WTC11 (cell line): ENCODE measurements at regions not wholly inside any gene's neighbourhood (a gene's known extent, or its start where the extent isn't known, plus 50 kb on each side); places are given as distances from the start of the nearest gene placed in this dataset.

Experiments used
- JUN ChIP-seq: sonication (generic); formaldehyde crosslinking; IDR thresholded peaks from 2 replicates; pipeline ENCODE4 v1.8.0; 2023; ENCODE audit warnings: mild to moderate bottlenecking, missing genetic modification reagents
- NR1H2 ChIP-seq: sonication (generic); formaldehyde crosslinking; IDR thresholded peaks from 2 replicates; pipeline ENCODE4 v1.9.0; 2021; ENCODE audit warnings: mild to moderate bottlenecking, moderate library complexity, missing genetic modification reagents
- PRRX2 ChIP-seq: fragments of 250-450 bp; sonication (Bioruptor Pico); IDR thresholded peaks from 2 replicates; pipeline ENCODE4 v1.8.0; 2021; ENCODE audit warnings: mild to moderate bottlenecking
- RELA ChIP-seq: sonication (generic); formaldehyde crosslinking; IDR thresholded peaks from 2 replicates; pipeline ENCODE4 v1.8.1; 2022; ENCODE audit warnings: missing genetic modification reagents, mild to moderate bottlenecking, borderline replicate concordance
- ZNF317 ChIP-seq: sonication (generic); formaldehyde crosslinking; IDR thresholded peaks from 2 replicates; pipeline ENCODE4 v1.8.1; 2023; ENCODE audit warnings: low read depth, mild to moderate bottlenecking, moderate library complexity, missing genetic modification reagents, borderline replicate concordance
- ZNF416 ChIP-seq: fragments of 250-450 bp; sonication (Bioruptor Pico); IDR thresholded peaks from 2 replicates; pipeline ENCODE4 v1.9.0; 2021; ENCODE audit warnings: mild to moderate bottlenecking, inconsistent platforms
- TF ChIP-seq, protein P1 (sequence below): fragments of 200-600 bp; IDR thresholded peaks from 2 replicates; pipeline ENCODE4 v1.8.0; 2022; ENCODE audit warnings: antibody characterized with exemption
- TF ChIP-seq, protein P2 (sequence below): sonication (generic); formaldehyde crosslinking; IDR thresholded peaks from 2 replicates; pipeline ENCODE4 v1.8.0; 2022; ENCODE audit warnings: mild to moderate bottlenecking, missing genetic modification reagents
- TF ChIP-seq, protein P3 (sequence below): fragments of 250-450 bp; sonication (Bioruptor Pico); conservative IDR thresholded peaks from 2 replicates; pipeline ENCODE4 v1.9.0; 2021; ENCODE audit warnings: mild to moderate bottlenecking
- TF ChIP-seq, protein P4 (sequence below): sonication (generic); formaldehyde crosslinking; IDR thresholded peaks from 2 replicates; pipeline ENCODE4 v1.8.0; 2022; ENCODE audit warnings: mild to moderate bottlenecking, missing genetic modification reagents
- TF ChIP-seq, protein P5 (sequence below): sonication (generic); formaldehyde crosslinking; IDR thresholded peaks from 2 replicates; pipeline ENCODE4 v1.8.1; 2023; ENCODE audit warnings: mild to moderate bottlenecking, missing genetic modification reagents, moderate library complexity
- TF ChIP-seq, protein P6 (sequence below): sonication (generic); formaldehyde crosslinking; IDR thresholded peaks from 2 replicates; pipeline ENCODE4 v1.8.1; 2022; ENCODE audit warnings: mild to moderate bottlenecking, missing genetic modification reagents, moderate library complexity, borderline replicate concordance

DNA sequence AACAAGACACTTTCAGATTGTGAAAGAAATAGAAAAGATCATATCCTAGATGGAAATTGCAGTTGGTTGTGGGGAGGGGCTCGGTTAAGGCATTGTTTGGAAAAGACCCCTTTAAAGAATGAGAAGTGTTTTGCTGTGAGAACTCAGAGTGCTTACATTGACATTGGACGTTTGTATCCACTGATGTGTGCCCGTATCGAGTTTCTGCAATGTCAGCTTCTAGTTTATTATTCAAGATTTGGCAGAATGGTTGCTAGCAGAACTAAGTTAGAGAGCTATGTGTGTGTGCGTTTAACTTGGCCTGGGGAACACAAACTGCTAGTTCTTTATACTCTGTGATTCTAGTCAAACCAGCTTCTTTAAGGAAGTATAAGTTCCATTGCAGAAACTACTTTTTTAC is 2702.5 kb downstream of the PCDH7 start:
- TF ChIP-seq PRRX2 (CRISPR knock-in tag) (no peak), NR1H2 (no peak), ZNF317 (CRISPR knock-in tag) (no peak), JUN (CRISPR knock-in tag) (no peak), RELA (CRISPR knock-in tag) (no peak), ZNF416 (no peak)
- TF ChIP-seq, protein P1, sequence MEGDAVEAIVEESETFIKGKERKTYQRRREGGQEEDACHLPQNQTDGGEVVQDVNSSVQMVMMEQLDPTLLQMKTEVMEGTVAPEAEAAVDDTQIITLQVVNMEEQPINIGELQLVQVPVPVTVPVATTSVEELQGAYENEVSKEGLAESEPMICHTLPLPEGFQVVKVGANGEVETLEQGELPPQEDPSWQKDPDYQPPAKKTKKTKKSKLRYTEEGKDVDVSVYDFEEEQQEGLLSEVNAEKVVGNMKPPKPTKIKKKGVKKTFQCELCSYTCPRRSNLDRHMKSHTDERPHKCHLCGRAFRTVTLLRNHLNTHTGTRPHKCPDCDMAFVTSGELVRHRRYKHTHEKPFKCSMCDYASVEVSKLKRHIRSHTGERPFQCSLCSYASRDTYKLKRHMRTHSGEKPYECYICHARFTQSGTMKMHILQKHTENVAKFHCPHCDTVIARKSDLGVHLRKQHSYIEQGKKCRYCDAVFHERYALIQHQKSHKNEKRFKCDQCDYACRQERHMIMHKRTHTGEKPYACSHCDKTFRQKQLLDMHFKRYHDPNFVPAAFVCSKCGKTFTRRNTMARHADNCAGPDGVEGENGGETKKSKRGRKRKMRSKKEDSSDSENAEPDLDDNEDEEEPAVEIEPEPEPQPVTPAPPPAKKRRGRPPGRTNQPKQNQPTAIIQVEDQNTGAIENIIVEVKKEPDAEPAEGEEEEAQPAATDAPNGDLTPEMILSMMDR = no peak
- TF ChIP-seq, protein P2, sequence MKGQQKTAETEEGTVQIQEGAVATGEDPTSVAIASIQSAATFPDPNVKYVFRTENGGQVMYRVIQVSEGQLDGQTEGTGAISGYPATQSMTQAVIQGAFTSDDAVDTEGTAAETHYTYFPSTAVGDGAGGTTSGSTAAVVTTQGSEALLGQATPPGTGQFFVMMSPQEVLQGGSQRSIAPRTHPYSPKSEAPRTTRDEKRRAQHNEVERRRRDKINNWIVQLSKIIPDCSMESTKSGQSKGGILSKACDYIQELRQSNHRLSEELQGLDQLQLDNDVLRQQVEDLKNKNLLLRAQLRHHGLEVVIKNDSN = no peak
- TF ChIP-seq, protein P3, sequence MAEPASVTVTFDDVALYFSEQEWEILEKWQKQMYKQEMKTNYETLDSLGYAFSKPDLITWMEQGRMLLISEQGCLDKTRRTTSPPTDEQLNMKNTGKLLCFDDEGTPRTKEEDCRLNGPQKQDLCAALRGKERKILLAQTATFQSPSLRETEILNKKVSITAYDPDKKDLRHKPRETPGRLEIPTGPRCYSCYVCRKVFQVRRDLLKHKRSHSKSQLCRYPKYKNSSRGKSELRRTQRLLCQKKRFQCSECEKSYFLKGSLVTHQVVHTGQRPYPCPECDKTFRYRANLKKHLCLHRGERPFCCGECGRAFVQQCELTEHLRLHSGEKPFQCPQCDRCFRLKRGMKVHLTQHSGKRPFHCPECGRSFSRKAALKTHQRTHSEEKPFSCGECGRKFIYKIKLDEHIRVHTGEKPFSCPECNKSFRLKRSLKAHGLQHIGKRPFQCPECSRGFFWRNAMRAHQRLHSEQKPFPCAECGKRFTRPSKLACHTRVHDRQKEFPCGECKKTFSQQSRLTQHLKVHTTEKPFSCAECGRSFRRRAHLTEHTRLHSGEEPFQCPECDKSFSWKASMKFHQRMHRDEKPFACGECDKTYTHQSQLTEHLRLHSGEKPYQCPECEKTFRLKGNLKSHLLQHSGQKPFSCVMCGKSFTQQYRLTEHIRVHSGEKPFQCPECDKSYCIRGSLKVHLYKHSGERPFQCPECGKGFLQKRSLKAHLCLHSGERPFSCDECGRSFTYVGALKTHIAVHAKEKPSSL (CRISPR knock-in tag) = no peak
- TF ChIP-seq, protein P4, sequence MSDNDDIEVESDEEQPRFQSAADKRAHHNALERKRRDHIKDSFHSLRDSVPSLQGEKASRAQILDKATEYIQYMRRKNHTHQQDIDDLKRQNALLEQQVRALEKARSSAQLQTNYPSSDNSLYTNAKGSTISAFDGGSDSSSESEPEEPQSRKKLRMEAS (CRISPR knock-in tag) = no peak
- TF ChIP-seq, protein P5, sequence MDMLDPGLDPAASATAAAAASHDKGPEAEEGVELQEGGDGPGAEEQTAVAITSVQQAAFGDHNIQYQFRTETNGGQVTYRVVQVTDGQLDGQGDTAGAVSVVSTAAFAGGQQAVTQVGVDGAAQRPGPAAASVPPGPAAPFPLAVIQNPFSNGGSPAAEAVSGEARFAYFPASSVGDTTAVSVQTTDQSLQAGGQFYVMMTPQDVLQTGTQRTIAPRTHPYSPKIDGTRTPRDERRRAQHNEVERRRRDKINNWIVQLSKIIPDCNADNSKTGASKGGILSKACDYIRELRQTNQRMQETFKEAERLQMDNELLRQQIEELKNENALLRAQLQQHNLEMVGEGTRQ (CRISPR knock-in tag) = no peak
- TF ChIP-seq, protein P6, sequence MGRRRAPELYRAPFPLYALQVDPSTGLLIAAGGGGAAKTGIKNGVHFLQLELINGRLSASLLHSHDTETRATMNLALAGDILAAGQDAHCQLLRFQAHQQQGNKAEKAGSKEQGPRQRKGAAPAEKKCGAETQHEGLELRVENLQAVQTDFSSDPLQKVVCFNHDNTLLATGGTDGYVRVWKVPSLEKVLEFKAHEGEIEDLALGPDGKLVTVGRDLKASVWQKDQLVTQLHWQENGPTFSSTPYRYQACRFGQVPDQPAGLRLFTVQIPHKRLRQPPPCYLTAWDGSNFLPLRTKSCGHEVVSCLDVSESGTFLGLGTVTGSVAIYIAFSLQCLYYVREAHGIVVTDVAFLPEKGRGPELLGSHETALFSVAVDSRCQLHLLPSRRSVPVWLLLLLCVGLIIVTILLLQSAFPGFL (CRISPR knock-in tag) = no peak
